ENCODE measurements at regions not wholly inside any gene's neighbourhood (a gene's known extent, or its start where the extent isn't known, plus 50 kb on each side); places are given as distances from the start of the nearest gene placed in this dataset.

DNA sequence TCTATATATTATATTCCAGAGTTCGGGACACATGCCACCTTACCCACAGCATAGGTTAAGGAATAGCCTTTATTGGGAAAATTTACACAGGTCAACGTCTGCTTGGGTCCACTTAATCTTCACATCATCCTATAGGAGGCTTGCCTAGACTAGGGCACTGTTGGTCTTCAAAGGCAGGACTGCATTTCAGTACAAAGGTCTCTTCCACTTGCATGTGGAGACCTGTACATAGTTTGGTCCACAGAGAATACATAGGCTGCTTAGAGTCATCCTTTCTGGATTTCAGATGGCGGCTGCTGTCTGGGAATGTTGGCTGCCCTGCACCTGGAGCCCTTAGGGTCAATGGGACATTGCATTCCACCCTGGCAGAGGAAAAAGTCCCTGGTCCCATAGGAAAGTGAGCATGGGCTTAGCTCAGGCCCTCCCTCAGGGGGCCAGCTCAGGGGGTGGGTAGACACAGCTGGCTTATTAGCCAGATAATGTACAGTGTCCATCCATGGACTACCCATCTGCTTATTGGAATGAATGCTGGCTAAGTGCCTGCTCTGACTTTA, 75.3 kb upstream of the TGFBR2 start:
- Histone ChIP-seq H2BK12ac (ENCODE audit: low read length in 2 of 2) (peak overlapping the region in 1 of 2 experiments; percentile 54), H3K27me3 (ENCODE audit: control insufficient read depth in 1 of 2, insufficient read depth in 1 of 2, low read length in 2 of 2) (no peaks in the 10 kb centered on the region), H2BK120ac (ENCODE audit: low read depth, low read length) (no peak overlapping the region), H3K4me1 (ENCODE audit: control insufficient read depth, insufficient read depth, low read depth, low read length) (peaks cover 3% of the 10 kb centered on the region), H3K27ac (ENCODE audit: low read length, poor library complexity, severe bottlenecking) (no peak overlapping the region), H3K4ac (ENCODE audit: low read depth in 1 of 2, low read length in 2 of 2) (no peak overlapping the region), H4K8ac (ENCODE audit: low read length) (no peak overlapping the region), H3K18ac (ENCODE audit: low read depth in 1 of 2, low read length in 2 of 2) (peak overlapping the region in 1 of 2 experiments; percentile 12), H3K23ac (ENCODE audit: low read length in 2 of 2) (no peak overlapping the region), H3K4me3 (ENCODE audit: insufficient read depth in 1 of 2, low read depth in 1 of 2, low read length in 2 of 2) (no peak overlapping the region), H3K79me1 (replicated peaks; ENCODE audit: low read length, poor library complexity, severe bottlenecking) (no peaks in the 10 kb centered on the region), H3K36me3 (ENCODE audit: control insufficient read depth in 1 of 2, insufficient read depth in 2 of 2, low read depth in 1 of 2, low read length in 2 of 2) (no peaks in the 10 kb centered on the region), H3K9me3 (ENCODE audit: control insufficient read depth, low read length) (no peaks in the 10 kb centered on the region), H2BK5ac (ENCODE audit: low read depth, low read length, poor library complexity, severe bottlenecking) (no peak overlapping the region), H3K14ac (ENCODE audit: low read length in 2 of 2) (peak overlapping the region in 1 of 2 experiments; percentile 60), H2AK5ac (ENCODE audit: low read length, severe bottlenecking) (peak overlapping the region; percentile 17), H4K91ac (ENCODE audit: low read length) (no peak overlapping the region), H3K4me2 (ENCODE audit: low read length, poor library complexity, severe bottlenecking) (no peak overlapping the region), H2BK15ac (ENCODE audit: low read depth, poor library complexity, severe bottlenecking) (no peak overlapping the region), H2AFZ (ENCODE audit: low read depth, low read length) (no peak overlapping the region), H3K9ac (ENCODE audit: low read length) (no peak overlapping the region)
- DNase-seq, result no peak
- WGBS, result 85% methylated on average over 3 of the region's 3 CpGs

DNA sequence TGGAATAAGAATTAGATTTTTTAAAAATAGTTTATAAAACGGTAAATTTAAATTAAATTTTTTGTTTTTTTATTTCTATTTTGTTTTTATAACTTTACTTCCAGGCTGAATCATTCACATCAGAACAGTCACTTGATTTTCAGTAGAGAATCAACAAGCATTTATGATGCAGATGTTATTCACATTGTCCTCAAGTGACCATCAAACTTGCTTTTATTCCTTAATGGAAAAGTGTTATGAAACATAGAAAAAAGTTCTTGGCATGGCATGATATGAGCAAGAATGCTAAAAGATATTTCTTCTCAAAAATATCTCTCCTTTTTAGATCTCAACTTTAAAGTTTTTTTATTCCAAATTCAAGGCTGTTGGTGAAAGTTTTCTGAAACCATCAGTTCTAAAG, 70.9 kb upstream of the TGFBR2 start:
- Histone ChIP-seq H3K27ac (ENCODE audit: low read length, poor library complexity, severe bottlenecking) (no peak overlapping the region), H3K27me3 (ENCODE audit: control insufficient read depth in 1 of 2, insufficient read depth in 1 of 2, low read length in 2 of 2) (no peaks in the 10 kb centered on the region), H3K4ac (ENCODE audit: low read depth in 1 of 2, low read length in 2 of 2) (no peak overlapping the region), H3K4me2 (ENCODE audit: low read length, poor library complexity, severe bottlenecking) (no peak overlapping the region), H2BK15ac (ENCODE audit: low read depth, poor library complexity, severe bottlenecking) (no peak overlapping the region), H2AK5ac (ENCODE audit: low read length, severe bottlenecking) (no peak overlapping the region), H3K4me1 (ENCODE audit: control insufficient read depth, insufficient read depth, low read depth, low read length) (peaks cover 3% of the 10 kb centered on the region), H4K8ac (ENCODE audit: low read length) (no peak overlapping the region), H3K36me3 (ENCODE audit: control insufficient read depth in 1 of 2, insufficient read depth in 2 of 2, low read depth in 1 of 2, low read length in 2 of 2) (no peaks in the 10 kb centered on the region), H4K91ac (ENCODE audit: low read length) (no peak overlapping the region), H2AFZ (ENCODE audit: low read depth, low read length) (no peak overlapping the region), H2BK120ac (ENCODE audit: low read depth, low read length) (no peak overlapping the region), H2BK5ac (ENCODE audit: low read depth, low read length, poor library complexity, severe bottlenecking) (no peak overlapping the region), H3K18ac (ENCODE audit: low read depth in 1 of 2, low read length in 2 of 2) (no peak overlapping the region), H3K14ac (ENCODE audit: low read length in 2 of 2) (no peak overlapping the region), H3K23ac (ENCODE audit: low read length in 2 of 2) (no peak overlapping the region), H3K79me1 (replicated peaks; ENCODE audit: low read length, poor library complexity, severe bottlenecking) (no peaks in the 10 kb centered on the region), H3K9me3 (ENCODE audit: control insufficient read depth, low read length) (no peaks in the 10 kb centered on the region), H3K9ac (ENCODE audit: low read length) (peak overlapping the region; percentile 83), H3K4me3 (ENCODE audit: insufficient read depth in 1 of 2, low read depth in 1 of 2, low read length in 2 of 2) (no peak overlapping the region), H2BK12ac (ENCODE audit: low read length in 2 of 2) (no peak overlapping the region)
- WGBS, result no CpG with 5 or more reads among the region's 1 CpG
- no peak for DNase-seq

DNA sequence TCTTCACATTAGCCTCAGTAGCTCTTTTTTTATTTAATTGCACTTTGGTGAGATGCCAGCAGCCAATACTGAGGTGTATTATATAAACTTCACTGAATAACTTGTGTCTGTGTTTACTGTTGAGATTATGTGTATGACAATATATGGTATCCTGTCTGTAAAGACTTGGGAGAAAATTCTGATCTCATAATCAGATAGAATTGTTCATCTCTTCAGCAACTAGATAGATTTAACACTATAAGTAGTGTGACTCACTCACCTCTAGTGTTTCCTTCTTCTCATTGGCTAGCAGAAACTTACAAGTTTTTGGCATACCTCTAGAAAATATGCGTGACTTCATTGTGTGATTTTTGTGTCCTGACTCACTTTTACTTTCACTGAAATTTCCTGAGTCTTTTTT, 67.6 kb upstream of the TGFBR2 start:
- no peak overlapping the region for H3K4ac ChIP-seq (ENCODE audit: low read depth in 1 of 2, low read length in 2 of 2)
- H2BK120ac ChIP-seq (ENCODE audit: low read depth, low read length), result no peak overlapping the region
- H2BK12ac ChIP-seq (ENCODE audit: low read length in 2 of 2), result no peak overlapping the region
- H4K8ac ChIP-seq (ENCODE audit: low read length), result no peak overlapping the region
- DNase-seq, result peak; percentile 56
- peak overlapping the region; percentile 68 for H3K27ac ChIP-seq (ENCODE audit: low read length, poor library complexity, severe bottlenecking)
- H3K23ac ChIP-seq (ENCODE audit: low read length in 2 of 2), result no peak overlapping the region
- no peaks in the 10 kb centered on the region for H3K4me1 ChIP-seq (ENCODE audit: control insufficient read depth, insufficient read depth, low read depth, low read length)
- H3K27me3 ChIP-seq (ENCODE audit: control insufficient read depth in 1 of 2, insufficient read depth in 1 of 2, low read length in 2 of 2), result no peaks in the 10 kb centered on the region
- H2BK5ac ChIP-seq (ENCODE audit: low read depth, low read length, poor library complexity, severe bottlenecking), result no peak overlapping the region
- H2AK5ac ChIP-seq (ENCODE audit: low read length, severe bottlenecking), result no peak overlapping the region
- H3K4me3 ChIP-seq (ENCODE audit: insufficient read depth in 1 of 2, low read depth in 1 of 2, low read length in 2 of 2), result peak overlapping the region in 1 of 2 experiments; percentile 2
- H3K9me3 ChIP-seq (ENCODE audit: control insufficient read depth, low read length), result no peaks in the 10 kb centered on the region
- no peak overlapping the region for H3K4me2 ChIP-seq (ENCODE audit: low read length, poor library complexity, severe bottlenecking)
- H4K91ac ChIP-seq (ENCODE audit: low read length), result no peak overlapping the region
- H3K36me3 ChIP-seq (ENCODE audit: control insufficient read depth in 1 of 2, insufficient read depth in 2 of 2, low read depth in 1 of 2, low read length in 2 of 2), result no peaks in the 10 kb centered on the region
- no CpG with 5 or more reads among the region's 1 CpG for WGBS
- no peak overlapping the region for H2BK15ac ChIP-seq (ENCODE audit: low read depth, poor library complexity, severe bottlenecking)
- no peak overlapping the region for H3K18ac ChIP-seq (ENCODE audit: low read depth in 1 of 2, low read length in 2 of 2)
- H3K9ac ChIP-seq (ENCODE audit: low read length), result peak overlapping the region; percentile 76
- no peaks in the 10 kb centered on the region for H3K79me1 ChIP-seq (replicated peaks; ENCODE audit: low read length, poor library complexity, severe bottlenecking)
- no peak overlapping the region for H2AFZ ChIP-seq (ENCODE audit: low read depth, low read length)
- H3K14ac ChIP-seq (ENCODE audit: low read length in 2 of 2), result no peak overlapping the region

DNA sequence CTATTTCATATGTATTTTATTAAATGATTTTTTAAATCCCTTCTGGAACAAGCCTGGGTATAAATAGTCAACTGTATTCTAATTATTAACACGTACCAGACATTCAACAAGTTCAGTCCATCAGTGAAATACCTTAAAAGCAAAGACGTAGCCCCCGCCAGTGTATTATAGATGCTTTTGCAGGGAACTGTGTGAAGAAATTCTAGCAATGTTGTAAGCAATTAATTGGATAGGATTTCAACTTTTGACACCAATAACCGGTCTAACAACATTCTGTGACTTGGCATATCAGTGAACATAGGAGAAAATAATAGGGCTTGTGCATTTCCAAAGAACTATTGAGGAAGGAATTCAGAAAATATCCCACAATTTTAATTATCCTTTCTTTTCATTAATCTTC, 67.2 kb upstream of the TGFBR2 start:
- Histone ChIP-seq H2BK12ac (ENCODE audit: low read length in 2 of 2) (no peak overlapping the region), H3K27ac (ENCODE audit: low read length, poor library complexity, severe bottlenecking) (peak overlapping the region; percentile 93)
- WGBS, result 72% methylated on average over 2 of the region's 4 CpGs

More for the DNA sequence above, 67.2 kb upstream of the TGFBR2 start:
- no peak overlapping the region for H3K4ac ChIP-seq (ENCODE audit: low read depth in 1 of 2, low read length in 2 of 2)
- H2BK15ac ChIP-seq (ENCODE audit: low read depth, poor library complexity, severe bottlenecking), result no peak overlapping the region
- no peaks in the 10 kb centered on the region for H3K36me3 ChIP-seq (ENCODE audit: control insufficient read depth in 1 of 2, insufficient read depth in 2 of 2, low read depth in 1 of 2, low read length in 2 of 2)
- no peak overlapping the region for H2AK5ac ChIP-seq (ENCODE audit: low read length, severe bottlenecking)
- no peak for DNase-seq
- no peak overlapping the region for H3K4me2 ChIP-seq (ENCODE audit: low read length, poor library complexity, severe bottlenecking)
- no peak overlapping the region for H2BK120ac ChIP-seq (ENCODE audit: low read depth, low read length)
- H2AFZ ChIP-seq (ENCODE audit: low read depth, low read length), result no peak overlapping the region
- H2BK5ac ChIP-seq (ENCODE audit: low read depth, low read length, poor library complexity, severe bottlenecking), result peak overlapping the region; percentile 73
- H3K79me1 ChIP-seq (replicated peaks; ENCODE audit: low read length, poor library complexity, severe bottlenecking), result no peaks in the 10 kb centered on the region
- H3K27me3 ChIP-seq (ENCODE audit: control insufficient read depth in 1 of 2, insufficient read depth in 1 of 2, low read length in 2 of 2), result no peaks in the 10 kb centered on the region
- no peak overlapping the region for H3K23ac ChIP-seq (ENCODE audit: low read length in 2 of 2)
- no peak overlapping the region for H3K14ac ChIP-seq (ENCODE audit: low read length in 2 of 2)
- H3K4me3 ChIP-seq (ENCODE audit: insufficient read depth in 1 of 2, low read depth in 1 of 2, low read length in 2 of 2), result no peak overlapping the region
- peak overlapping the region; percentile 76 for H3K9ac ChIP-seq (ENCODE audit: low read length)
- no peak overlapping the region for H4K8ac ChIP-seq (ENCODE audit: low read length)
- no peak overlapping the region for H3K18ac ChIP-seq (ENCODE audit: low read depth in 1 of 2, low read length in 2 of 2)
- H4K91ac ChIP-seq (ENCODE audit: low read length), result no peak overlapping the region
- H3K4me1 ChIP-seq (ENCODE audit: control insufficient read depth, insufficient read depth, low read depth, low read length), result no peaks in the 10 kb centered on the region
- no peaks in the 10 kb centered on the region for H3K9me3 ChIP-seq (ENCODE audit: control insufficient read depth, low read length)
